ENCODE measurements at regions not wholly inside any gene's neighbourhood (a gene's known extent, or its start where the extent isn't known, plus 50 kb on each side); places are given as distances from the start of the nearest gene placed in this dataset.

- TF ChIP-seq ATF3 (IDR thresholded peaks at IDR 0.05) (no peak), RAD21 (IDR thresholded peaks at IDR 0.05; ENCODE audit: low read depth) (no peak), POLR2AphosphoS5 (IDR thresholded peaks at IDR 0.05; ENCODE audit: low read depth, low read length) (no peak)
Measured at GRCh38 chr2:211241891-211242290, 685.5 kb downstream of the CPS1 start.

Data from HCT116 (cell line).